ENCODE measurements at regions not wholly inside any gene's neighbourhood (a gene's known extent, or its start where the extent isn't known, plus 50 kb on each side); places are given as distances from the start of the nearest gene placed in this dataset.
"Not testable (repeated sequence)": the region's sequence is repeated elsewhere in the genome, so short reads cannot be mapped to it uniquely, and the experiment has no call there.

- no peak overlapping the region for H3K4me3 ChIP-seq (ENCODE audit: low read depth in 1 of 2, low read length in 2 of 2)
- no peaks in the 10 kb centered on the region for H3K9me3 ChIP-seq (ENCODE audit: control insufficient read depth in 1 of 2, low read length in 2 of 2)
- H3K4me1 ChIP-seq (ENCODE audit: control insufficient read depth in 1 of 2, insufficient read depth in 2 of 2, low read length in 2 of 2) = peaks cover 4% of the 10 kb centered on the region in 2 donors
- no peaks in the 10 kb centered on the region for H3K36me3 ChIP-seq (ENCODE audit: control insufficient read depth in 1 of 2, insufficient read depth in 2 of 2, low read length in 2 of 2)
- no peaks in the 10 kb centered on the region for H3K27me3 ChIP-seq (ENCODE audit: low read depth, low read length)
- H3K27ac ChIP-seq (ENCODE audit: low read length) = no peak overlapping the region
Measured at GRCh38 chr14:71557351-71557750, 374.9 kb upstream of the RGS6 start.

DNA sequence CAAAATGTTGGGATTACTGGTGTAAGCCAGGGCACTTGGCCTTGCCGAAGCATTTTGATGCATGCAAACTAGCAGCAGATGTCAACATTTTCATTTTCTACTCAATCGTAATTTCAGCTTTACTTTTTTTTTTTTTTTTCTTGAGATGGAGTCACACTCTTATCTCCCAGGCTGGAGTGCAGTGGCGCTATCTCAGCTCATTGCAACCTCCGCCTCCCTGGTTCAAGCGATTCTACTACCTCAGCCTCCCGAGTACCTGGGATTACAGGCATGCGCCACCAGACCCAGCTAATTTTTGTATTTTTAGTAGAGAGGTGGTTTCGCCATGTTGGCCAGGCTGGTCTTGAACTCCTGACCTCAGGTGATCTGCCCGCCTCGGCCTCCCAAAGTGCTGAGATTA is 373.3 kb upstream of the RGS6 start:
- not testable (repeated sequence) for H3K4me3 ChIP-seq (ENCODE audit: low read depth in 1 of 2, low read length in 2 of 2); H3K36me3 ChIP-seq (ENCODE audit: control insufficient read depth in 1 of 2, insufficient read depth in 2 of 2, low read length in 2 of 2); H3K9me3 ChIP-seq (ENCODE audit: control insufficient read depth in 1 of 2, low read length in 2 of 2); H3K4me1 ChIP-seq (ENCODE audit: control insufficient read depth in 1 of 2, insufficient read depth in 2 of 2, low read length in 2 of 2); H3K27me3 ChIP-seq (ENCODE audit: low read depth, low read length); H3K27ac ChIP-seq (ENCODE audit: low read length)

DNA sequence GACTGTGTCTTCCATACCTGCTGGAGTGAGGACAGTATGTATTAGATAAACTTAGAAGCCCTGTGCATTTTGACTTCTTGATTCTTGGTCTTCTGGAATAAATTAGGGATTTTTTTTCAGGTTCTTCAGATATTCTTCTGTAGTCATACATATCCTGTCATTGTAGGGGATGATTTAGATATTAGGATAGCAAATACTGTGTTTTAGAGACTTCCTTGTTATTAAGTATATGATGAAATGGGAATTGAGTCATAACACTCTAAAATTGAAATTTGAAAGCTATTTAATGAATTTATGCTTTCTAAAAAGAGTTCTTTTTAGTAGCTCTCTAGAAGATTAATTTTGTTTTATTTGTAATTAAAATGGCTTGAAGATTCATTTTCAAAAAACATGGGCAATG is 371.5 kb upstream of the RGS6 start:
- H3K9me3 ChIP-seq (ENCODE audit: control insufficient read depth in 1 of 2, low read length in 2 of 2) = no peaks in the 10 kb centered on the region
- no peak overlapping the region for H3K4me3 ChIP-seq (ENCODE audit: low read depth in 1 of 2, low read length in 2 of 2)
- H3K27me3 ChIP-seq (ENCODE audit: low read depth, low read length) = no peaks in the 10 kb centered on the region
- H3K4me1 ChIP-seq (ENCODE audit: control insufficient read depth in 1 of 2, insufficient read depth in 2 of 2, low read length in 2 of 2) = peaks cover 0 to 4% of the 10 kb centered on the region in 2 donors
- no peak overlapping the region for H3K27ac ChIP-seq (ENCODE audit: low read length)
- H3K36me3 ChIP-seq (ENCODE audit: control insufficient read depth in 1 of 2, insufficient read depth in 2 of 2, low read length in 2 of 2) = no peaks in the 10 kb centered on the region

- H3K27me3 ChIP-seq (ENCODE audit: low read depth, low read length) = no peaks in the 10 kb centered on the region
- no peaks in the 10 kb centered on the region for H3K36me3 ChIP-seq (ENCODE audit: control insufficient read depth in 1 of 2, insufficient read depth in 2 of 2, low read length in 2 of 2)
- H3K4me3 ChIP-seq (ENCODE audit: low read depth in 1 of 2, low read length in 2 of 2) = no peak overlapping the region
- H3K27ac ChIP-seq (ENCODE audit: low read length) = no peak overlapping the region
- no peaks in the 10 kb centered on the region for H3K9me3 ChIP-seq (ENCODE audit: control insufficient read depth in 1 of 2, low read length in 2 of 2)
- H3K4me1 ChIP-seq (ENCODE audit: control insufficient read depth in 1 of 2, insufficient read depth in 2 of 2, low read length in 2 of 2) = peaks cover 0 to 4% of the 10 kb centered on the region in 2 donors
Measured at GRCh38 chr14:71563492-71564153, 368.6 kb upstream of the RGS6 start.

DNA sequence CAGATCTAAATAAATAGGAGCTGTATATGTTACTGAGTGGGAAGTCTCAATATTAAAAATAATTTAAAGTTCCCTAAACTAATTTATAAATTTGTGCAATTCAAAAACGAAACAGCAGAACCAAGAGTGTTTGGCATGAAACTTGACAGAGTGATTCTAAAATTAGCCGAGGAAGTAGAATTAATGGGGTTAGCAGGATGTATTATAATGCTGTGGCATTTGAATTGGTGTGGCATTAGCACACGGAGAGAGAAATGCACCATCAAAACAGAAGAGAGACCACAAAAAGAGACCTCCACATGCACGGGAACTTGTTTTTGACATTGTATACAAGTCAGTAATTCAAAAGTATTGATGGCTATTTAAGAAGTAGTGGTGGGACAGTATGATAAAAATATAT is 366.0 kb upstream of the RGS6 start:
- no peak overlapping the region for H3K4me3 ChIP-seq (ENCODE audit: low read depth in 1 of 2, low read length in 2 of 2)
- H3K36me3 ChIP-seq (ENCODE audit: control insufficient read depth in 1 of 2, insufficient read depth in 2 of 2, low read length in 2 of 2) = no peaks in the 10 kb centered on the region

DNA sequence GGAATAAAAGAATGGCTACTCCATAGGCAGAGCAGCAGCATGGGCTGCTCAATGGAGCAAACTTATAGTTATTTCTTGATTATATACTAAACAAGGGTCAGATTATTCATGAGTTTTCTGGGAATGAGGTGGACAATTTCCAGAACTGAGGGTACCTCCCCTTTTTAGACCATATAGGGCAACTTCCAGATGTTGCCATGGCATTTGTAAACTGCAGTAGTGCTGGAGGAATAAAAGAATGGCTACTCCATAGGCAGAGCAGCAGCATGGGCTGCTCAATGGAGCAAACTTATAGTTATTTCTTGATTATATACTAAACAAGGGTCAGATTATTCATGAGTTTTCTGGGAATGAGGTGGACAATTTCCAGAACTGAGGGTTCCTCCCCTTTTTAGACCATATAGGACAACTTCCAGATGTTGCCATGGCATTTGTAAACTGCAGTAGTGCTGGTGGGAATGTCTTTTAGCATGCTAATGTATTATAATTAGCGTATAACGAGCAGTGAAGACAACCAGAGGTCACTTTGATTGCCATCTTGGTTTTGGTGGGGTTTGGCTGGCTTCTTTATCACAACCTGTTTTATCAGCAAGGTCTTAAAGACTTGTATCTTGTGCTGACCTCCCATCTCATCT is 364.6 kb upstream of the RGS6 start:
- H3K4me1 ChIP-seq (ENCODE audit: control insufficient read depth in 1 of 2, insufficient read depth in 2 of 2, low read length in 2 of 2); H3K27me3 ChIP-seq (ENCODE audit: low read depth, low read length); H3K9me3 ChIP-seq (ENCODE audit: control insufficient read depth in 1 of 2, low read length in 2 of 2); H3K36me3 ChIP-seq (ENCODE audit: control insufficient read depth in 1 of 2, insufficient read depth in 2 of 2, low read length in 2 of 2); H3K4me3 ChIP-seq (ENCODE audit: low read depth in 1 of 2, low read length in 2 of 2); H3K27ac ChIP-seq (ENCODE audit: low read length): not testable (repeated sequence)

More for the DNA sequence above, 366.0 kb upstream of the RGS6 start:
- no peaks in the 10 kb centered on the region for H3K27me3 ChIP-seq (ENCODE audit: low read depth, low read length)
- H3K27ac ChIP-seq (ENCODE audit: low read length) = no peak overlapping the region
- no peaks in the 10 kb centered on the region for H3K9me3 ChIP-seq (ENCODE audit: control insufficient read depth in 1 of 2, low read length in 2 of 2)
- H3K4me1 ChIP-seq (ENCODE audit: control insufficient read depth in 1 of 2, insufficient read depth in 2 of 2, low read length in 2 of 2) = peaks cover 0 to 4% of the 10 kb centered on the region in 2 donors

DNA sequence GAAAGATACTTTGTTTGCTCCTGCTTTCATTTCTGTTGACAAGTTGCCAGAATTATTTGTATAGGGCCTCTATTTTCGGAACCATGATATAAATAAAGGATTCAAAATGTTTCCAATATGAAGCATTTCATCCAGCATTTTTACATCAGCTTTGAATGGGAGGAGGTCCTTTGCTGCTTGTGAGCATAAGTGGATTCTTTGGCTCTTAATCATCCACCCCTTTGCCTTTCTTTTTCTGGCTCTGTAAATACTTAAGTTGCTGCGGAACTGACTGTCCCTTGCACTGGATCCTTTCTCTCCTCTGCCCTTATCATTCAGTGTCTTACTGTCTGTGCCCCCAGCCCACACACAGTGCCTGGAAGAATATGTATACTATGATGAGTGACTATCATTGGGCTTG is 357.3 kb upstream of the RGS6 start:
- Histone ChIP-seq H3K36me3 (ENCODE audit: control insufficient read depth in 1 of 2, insufficient read depth in 2 of 2, low read length in 2 of 2) (no peaks in the 10 kb centered on the region), H3K4me3 (ENCODE audit: low read depth in 1 of 2, low read length in 2 of 2) (no peak overlapping the region), H3K9me3 (ENCODE audit: control insufficient read depth in 1 of 2, low read length in 2 of 2) (no peaks in the 10 kb centered on the region), H3K27me3 (ENCODE audit: low read depth, low read length) (no peaks in the 10 kb centered on the region), H3K4me1 (ENCODE audit: control insufficient read depth in 1 of 2, insufficient read depth in 2 of 2, low read length in 2 of 2) (peaks cover 6 to 9% of the 10 kb centered on the region in 2 donors), H3K27ac (ENCODE audit: low read length) (no peak overlapping the region)

GRCh38 chr14:71576472-71576871 is 355.8 kb upstream of the RGS6 start:
- Histone ChIP-seq H3K36me3 (ENCODE audit: control insufficient read depth in 1 of 2, insufficient read depth in 2 of 2, low read length in 2 of 2) (no peaks in the 10 kb centered on the region), H3K4me3 (ENCODE audit: low read depth in 1 of 2, low read length in 2 of 2) (no peak overlapping the region), H3K9me3 (ENCODE audit: control insufficient read depth in 1 of 2, low read length in 2 of 2) (no peaks in the 10 kb centered on the region), H3K27ac (ENCODE audit: low read length) (no peak overlapping the region), H3K27me3 (ENCODE audit: low read depth, low read length) (no peaks in the 10 kb centered on the region), H3K4me1 (ENCODE audit: control insufficient read depth in 1 of 2, insufficient read depth in 2 of 2, low read length in 2 of 2) (peaks cover 6 to 9% of the 10 kb centered on the region in 2 donors)

DNA sequence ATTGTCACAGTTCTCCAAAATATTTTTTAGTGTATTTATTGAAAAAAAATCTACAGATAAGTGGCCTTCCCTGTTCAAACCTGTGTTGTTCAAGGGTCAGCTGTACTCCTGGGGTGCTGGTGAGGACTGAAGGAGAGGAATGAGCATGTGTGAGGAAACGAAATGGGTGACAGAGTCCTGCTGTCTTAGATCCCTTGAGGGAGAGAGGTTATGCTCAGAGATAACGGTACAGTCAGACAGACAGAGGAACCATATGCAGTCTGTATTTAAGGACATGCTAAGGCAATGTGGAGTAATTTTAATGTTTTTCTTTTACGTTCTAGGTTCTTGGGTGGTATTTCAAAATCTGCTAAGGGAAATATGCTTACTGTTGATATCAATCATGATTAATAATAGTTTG is 352.9 kb upstream of the RGS6 start:
- Histone ChIP-seq H3K36me3 (ENCODE audit: control insufficient read depth in 1 of 2, insufficient read depth in 2 of 2, low read length in 2 of 2) (no peaks in the 10 kb centered on the region), H3K4me1 (ENCODE audit: control insufficient read depth in 1 of 2, insufficient read depth in 2 of 2, low read length in 2 of 2) (peaks cover 6 to 9% of the 10 kb centered on the region in 2 donors)

GRCh38 chr14:71582705-71583104 is 349.5 kb upstream of the RGS6 start:
- no peaks in the 10 kb centered on the region for H3K27me3 ChIP-seq (ENCODE audit: low read depth, low read length)
- H3K27ac ChIP-seq (ENCODE audit: low read length) = no peak overlapping the region
- no peak overlapping the region for H3K4me3 ChIP-seq (ENCODE audit: low read depth in 1 of 2, low read length in 2 of 2)
- H3K9me3 ChIP-seq (ENCODE audit: control insufficient read depth in 1 of 2, low read length in 2 of 2) = no peaks in the 10 kb centered on the region
- H3K4me1 ChIP-seq (ENCODE audit: control insufficient read depth in 1 of 2, insufficient read depth in 2 of 2, low read length in 2 of 2) = peaks cover 0 to 12% of the 10 kb centered on the region in 2 donors
- H3K36me3 ChIP-seq (ENCODE audit: control insufficient read depth in 1 of 2, insufficient read depth in 2 of 2, low read length in 2 of 2) = peaks cover 0 to 2% of the 10 kb centered on the region in 2 donors

More for the DNA sequence above, 352.9 kb upstream of the RGS6 start:
- Histone ChIP-seq H3K27me3 (ENCODE audit: low read depth, low read length) (no peaks in the 10 kb centered on the region), H3K4me3 (ENCODE audit: low read depth in 1 of 2, low read length in 2 of 2) (no peak overlapping the region), H3K9me3 (ENCODE audit: control insufficient read depth in 1 of 2, low read length in 2 of 2) (no peaks in the 10 kb centered on the region), H3K27ac (ENCODE audit: low read length) (no peak overlapping the region)

DNA sequence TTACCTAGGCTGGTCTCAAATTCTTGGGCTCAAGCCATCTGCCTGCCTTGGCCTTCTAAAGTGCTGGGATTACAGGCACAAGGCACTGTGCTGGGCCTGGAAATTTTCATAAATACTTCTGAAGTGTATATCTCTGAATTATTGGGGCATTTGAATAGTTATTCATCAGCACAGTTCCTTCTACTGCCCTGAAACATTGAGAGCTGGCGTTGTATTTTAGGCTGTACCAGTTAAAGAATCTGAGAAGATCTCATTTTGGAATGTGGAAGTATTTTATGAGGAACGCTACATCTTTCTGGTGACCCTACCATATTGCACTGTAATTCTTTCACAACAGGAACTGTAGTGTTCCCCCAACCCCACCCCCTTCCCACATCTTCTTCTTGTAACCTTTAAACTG is 349.0 kb upstream of the RGS6 start:
- H3K36me3 ChIP-seq (ENCODE audit: control insufficient read depth in 1 of 2, insufficient read depth in 2 of 2, low read length in 2 of 2) = peaks cover 0 to 4% of the 10 kb centered on the region in 2 donors
- no peak overlapping the region for H3K27ac ChIP-seq (ENCODE audit: low read length)
- no peaks in the 10 kb centered on the region for H3K9me3 ChIP-seq (ENCODE audit: control insufficient read depth in 1 of 2, low read length in 2 of 2)
- H3K4me3 ChIP-seq (ENCODE audit: low read depth in 1 of 2, low read length in 2 of 2) = no peak overlapping the region
- no peaks in the 10 kb centered on the region for H3K27me3 ChIP-seq (ENCODE audit: low read depth, low read length)
- peaks cover 0 to 12% of the 10 kb centered on the region in 2 donors for H3K4me1 ChIP-seq (ENCODE audit: control insufficient read depth in 1 of 2, insufficient read depth in 2 of 2, low read length in 2 of 2)

DNA sequence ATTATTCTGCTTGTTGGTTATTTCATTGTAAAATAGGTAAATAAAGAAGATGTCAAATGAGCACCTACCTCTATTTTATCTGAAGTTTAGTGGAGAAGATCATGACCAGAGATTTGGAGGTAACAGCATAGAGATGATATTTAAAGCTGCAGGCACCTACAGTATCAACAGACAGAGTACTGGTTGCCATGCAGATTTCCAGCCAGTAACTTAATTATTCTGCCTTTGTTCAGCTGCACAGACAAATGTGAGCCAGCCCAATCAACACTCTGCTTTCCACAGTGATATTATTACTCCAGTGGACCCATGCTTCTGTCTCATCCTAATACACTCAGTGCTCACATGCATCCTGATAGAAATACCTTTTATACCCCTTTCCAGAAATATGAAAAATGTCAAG is 348.5 kb upstream of the RGS6 start:
- Histone ChIP-seq H3K4me1 (ENCODE audit: control insufficient read depth in 1 of 2, insufficient read depth in 2 of 2, low read length in 2 of 2) (peaks cover 0 to 12% of the 10 kb centered on the region in 2 donors), H3K4me3 (ENCODE audit: low read depth in 1 of 2, low read length in 2 of 2) (no peak overlapping the region), H3K36me3 (ENCODE audit: control insufficient read depth in 1 of 2, insufficient read depth in 2 of 2, low read length in 2 of 2) (peaks cover 0 to 4% of the 10 kb centered on the region in 2 donors), H3K27ac (ENCODE audit: low read length) (no peak overlapping the region), H3K9me3 (ENCODE audit: control insufficient read depth in 1 of 2, low read length in 2 of 2) (no peaks in the 10 kb centered on the region), H3K27me3 (ENCODE audit: low read depth, low read length) (no peaks in the 10 kb centered on the region)
